ENCODE measurements at regions not wholly inside any gene's neighbourhood (a gene's known extent, or its start where the extent isn't known, plus 50 kb on each side); places are given as distances from the start of the nearest gene placed in this dataset.

GRCh38 chr10:33653584-33654367 is 319.3 kb upstream of the NRP1 start:
- TF ChIP-seq CTCF (optimal IDR thresholded peaks at IDR 0.05 in 1 of 3, IDR thresholded peaks at IDR 0.05 in 1 of 3, conservative IDR thresholded peaks at IDR 0.05 in 1 of 3; ENCODE audit: extremely low read depth in 1 of 3, insufficient read depth in 2 of 3, low read length in 3 of 3) (no peak), EZH2 (IDR thresholded peaks at IDR 0.05; ENCODE audit: low read length) (no peak)

Data from keratinocyte (primary cell).